Bronchial epithelial cell (primary cell): ENCODE measurements at regions not wholly inside any gene's neighbourhood (a gene's known extent, or its start where the extent isn't known, plus 50 kb on each side); places are given as distances from the start of the nearest gene placed in this dataset.

ENCODE experiments used
- DNase-seq: peaks from one replicate; pipeline ENCODE4 v3.0.0-alpha.2; 2010; ENCODE audit warnings: low read depth
- FAIRE-seq: peaks from 2 replicates; lab custom pipeline; 2011; peaks lifted over from hg19 to GRCh38; lab: Jason Lieb, UNC
- H3K27me3 ChIP-seq: 2 replicates; pipeline ENCODE4 v1.5.1; 2011; ENCODE audit warnings: low read length; ENCODE audit not compliant: control insufficient read depth, insufficient read depth
- H3K36me3 ChIP-seq: 2 replicates; pipeline ENCODE4 v1.5.1; 2011; ENCODE audit warnings: low read length; ENCODE audit not compliant: control insufficient read depth, insufficient read depth
- H3K4me3 ChIP-seq: 2 replicates; pipeline ENCODE4 v1.5.1; 2011; ENCODE audit warnings: mild to moderate bottlenecking, low read depth, low read length, control low read depth
- CTCF ChIP-seq: IDR thresholded peaks from 2 replicates; pipeline ENCODE4 v1.5.1; 2011; ENCODE audit warnings: mild to moderate bottlenecking, moderate library complexity, low read length, control low read depth, inconsistent platforms; ENCODE audit not compliant: insufficient read depth, severe bottlenecking

- Histone ChIP-seq H3K27me3 (no peaks in the 10 kb centered on the region), H3K4me3 (no peak overlapping the region), H3K36me3 (no peaks in the 10 kb centered on the region)
- no peak for FAIRE-seq
- TF ChIP-seq CTCF, result no peak
- no peak for DNase-seq
These were observed 230.4 kb upstream of the MYT1L start for GRCh38 chr2:2561346-2562095.

GRCh38 chr2:2560374-2561015 is 229.4 kb upstream of the MYT1L start:
- no peaks in the 10 kb centered on the region for H3K27me3 ChIP-seq
- TF ChIP-seq CTCF, result no peak
- FAIRE-seq (no peak), DNase-seq (no peak)
- H3K36me3 ChIP-seq, result no peaks in the 10 kb centered on the region
- H3K4me3 ChIP-seq, result no peak overlapping the region

- DNase-seq (no peak), FAIRE-seq (no peak)
- no peak for TF ChIP-seq CTCF
- no peak overlapping the region for H3K4me3 ChIP-seq
- no peaks in the 10 kb centered on the region for H3K36me3 ChIP-seq
- H3K27me3 ChIP-seq, result no peaks in the 10 kb centered on the region
These were observed 227.4 kb upstream of the MYT1L start for GRCh38 chr2:2558476-2558875.

GRCh38 chr2:2557475-2557874 is 226.4 kb upstream of the MYT1L start:
- DNase-seq, result no peak

GRCh38 chr2:2550856-2551255 is 219.8 kb upstream of the MYT1L start:
- TF ChIP-seq CTCF, result no peak
- no peaks in the 10 kb centered on the region for H3K27me3 ChIP-seq
- no peak overlapping the region for H3K4me3 ChIP-seq
- no peak for FAIRE-seq
- no peak for DNase-seq
- H3K36me3 ChIP-seq, result no peaks in the 10 kb centered on the region

More at GRCh38 chr2:2557475-2557874, 226.4 kb upstream of the MYT1L start:
- no peak for FAIRE-seq
- Histone ChIP-seq H3K27me3 (no peaks in the 10 kb centered on the region), H3K4me3 (no peak overlapping the region), H3K36me3 (no peaks in the 10 kb centered on the region)
- TF ChIP-seq CTCF, result no peak

GRCh38 chr2:2547911-2548310 is 216.8 kb upstream of the MYT1L start:
- FAIRE-seq (no peak), DNase-seq (no peak)
- no peaks in the 10 kb centered on the region for H3K27me3 ChIP-seq
- no peak for TF ChIP-seq CTCF
- no peaks in the 10 kb centered on the region for H3K36me3 ChIP-seq
- H3K4me3 ChIP-seq, result no peak overlapping the region
